H9 (cell line): ENCODE measurements at regions not wholly inside any gene's neighbourhood (a gene's known extent, or its start where the extent isn't known, plus 50 kb on each side); places are given as distances from the start of the nearest gene placed in this dataset.

Experiments
- DNase-seq: peaks from one replicate; pipeline ENCODE4 v3.0.0-alpha.2; 2017
- H2AFZ ChIP-seq: one replicate; pipeline ENCODE4 v1.6.1; 2013; ENCODE audit warnings: mild to moderate bottlenecking, low read length, control low read depth, moderate library complexity
- H2AK5ac ChIP-seq: 2 replicates; pipeline ENCODE4 v1.6.1; 2013; ENCODE audit warnings: low read length, control low read depth, mixed read lengths; ENCODE audit not compliant: insufficient read length
- H2BK120ac ChIP-seq: one replicate; pipeline ENCODE4 v1.6.1; 2013; ENCODE audit warnings: low read depth, mild to moderate bottlenecking, low read length, control low read depth, inconsistent platforms; ENCODE audit not compliant: poor library complexity, severe bottlenecking
- H2BK12ac ChIP-seq: 2 replicates; pipeline ENCODE4 v1.6.1; 2013; ENCODE audit warnings: low read length, control low read depth, mixed read lengths, low read depth; ENCODE audit not compliant: insufficient read length
- H2BK15ac ChIP-seq: 2 replicates; pipeline ENCODE4 v1.6.1; 2013; ENCODE audit warnings: low read depth, low read length, control low read depth
- H2BK20ac ChIP-seq: one replicate; pipeline ENCODE4 v1.6.1; 2013; ENCODE audit warnings: low read depth, mild to moderate bottlenecking, low read length, control low read depth, inconsistent platforms; ENCODE audit not compliant: poor library complexity, severe bottlenecking
- H2BK5ac ChIP-seq: 2 replicates; pipeline ENCODE4 v1.6.1; 2013; ENCODE audit warnings: low read length, control low read depth, mixed read lengths; ENCODE audit not compliant: insufficient read length
- H3K14ac ChIP-seq: 2 replicates; pipeline ENCODE4 v1.6.1; 2013; ENCODE audit warnings: low read length, control low read depth; ENCODE audit not compliant: insufficient read depth
- H3K18ac ChIP-seq: 2 replicates; pipeline ENCODE4 v1.6.1; 2013; ENCODE audit warnings: low read depth, mild to moderate bottlenecking, mixed read lengths, low read length, control low read depth; ENCODE audit not compliant: insufficient read length
- H3K23ac ChIP-seq: 2 replicates; pipeline ENCODE4 v1.6.1; 2013; ENCODE audit warnings: low read length, control low read depth, mixed read lengths, low read depth; ENCODE audit not compliant: insufficient read length
- H3K23me2 ChIP-seq: 2 replicates; pipeline ENCODE4 v1.6.1; 2013; ENCODE audit warnings: low read depth, mild to moderate bottlenecking, mixed read lengths, low read length, control low read depth; ENCODE audit not compliant: insufficient read length, poor library complexity, severe bottlenecking
- H3K27ac ChIP-seq: 2 replicates; pipeline ENCODE4 v1.5.1; 2013; ENCODE audit warnings: low read length, control low read depth, mixed read lengths, low read depth; ENCODE audit not compliant: insufficient read length
- H3K27me3 ChIP-seq: 2 replicates; pipeline ENCODE4 v1.6.1; 2013; ENCODE audit warnings: low read length, control low read depth, inconsistent platforms; ENCODE audit not compliant: insufficient read depth
- H3K4ac ChIP-seq: 2 replicates; pipeline ENCODE4 v1.6.1; 2013; ENCODE audit warnings: low read depth, mild to moderate bottlenecking, control low read depth, inconsistent platforms, low read length, moderate library complexity
- H3K4me1 ChIP-seq: 2 replicates; pipeline ENCODE4 v1.6.1; 2013; ENCODE audit warnings: low read length, control low read depth, inconsistent platforms; ENCODE audit not compliant: insufficient read depth
- H3K4me2 ChIP-seq: 2 replicates; pipeline ENCODE4 v1.6.1; 2013; ENCODE audit warnings: low read length, control low read depth, mixed read lengths; ENCODE audit not compliant: insufficient read length, insufficient read depth
- H3K56ac ChIP-seq: 2 replicates; pipeline ENCODE4 v1.6.1; 2013; ENCODE audit warnings: low read depth, mild to moderate bottlenecking, mixed read lengths, low read length, control low read depth; ENCODE audit not compliant: insufficient read length
- H3K79me1 ChIP-seq: 2 replicates; pipeline ENCODE4 v1.6.1; 2013; ENCODE audit warnings: low read depth, mild to moderate bottlenecking, moderate library complexity, low read length, control low read depth, inconsistent platforms; ENCODE audit not compliant: insufficient read depth, poor library complexity, severe bottlenecking
- H3K79me2 ChIP-seq: 2 replicates; pipeline ENCODE4 v1.6.1; 2013; ENCODE audit warnings: low read length, control low read depth, inconsistent platforms; ENCODE audit not compliant: insufficient read depth
- H3K9ac ChIP-seq: 2 replicates; pipeline ENCODE4 v1.6.1; 2013; ENCODE audit warnings: low read length, control low read depth, mixed read lengths; ENCODE audit not compliant: insufficient read length; ENCODE audit errors: extremely low read depth
- H3K9me3 ChIP-seq: one replicate; pipeline ENCODE4 v1.6.1; 2013; ENCODE audit warnings: low read depth, low read length, inconsistent platforms; ENCODE audit not compliant: control insufficient read depth
- H3T11ph ChIP-seq: one replicate; pipeline ENCODE4 v1.6.1; 2013; ENCODE audit warnings: mild to moderate bottlenecking, low read length, control low read depth, inconsistent platforms
- H4K20me1 ChIP-seq: one replicate; pipeline ENCODE4 v1.6.1; 2013; ENCODE audit not compliant: control insufficient read depth, insufficient read length, insufficient read depth
- H4K5ac ChIP-seq: 2 replicates; pipeline ENCODE4 v1.6.1; 2013; ENCODE audit warnings: low read depth, mild to moderate bottlenecking, mixed read lengths, low read length, control low read depth; ENCODE audit not compliant: insufficient read length
- H4K8ac ChIP-seq: replicated peaks from 2 replicates; pipeline ENCODE4 v1.6.1; 2013; ENCODE audit warnings: low read length, control low read depth, mixed read lengths, low read depth; ENCODE audit not compliant: insufficient read length
- H4K91ac ChIP-seq: 2 replicates; pipeline ENCODE4 v1.6.1; 2013; ENCODE audit warnings: low read depth, mild to moderate bottlenecking, moderate library complexity, mixed read lengths, low read length, control low read depth; ENCODE audit not compliant: insufficient read length
- H3K27ac Mint-ChIP-seq, 3 experiments: 2 replicates in 2 of 3; 3 replicates in 1 of 3; pipeline ENCODE4 v1.8.0; 2020 to 2021; ENCODE audit warnings: mixed read lengths in 3 of 3, mild to moderate bottlenecking in 1 of 3, moderate library complexity in 1 of 3
- H3K27me3 Mint-ChIP-seq: 2 replicates; pipeline ENCODE4 v1.8.0; 2021; ENCODE audit warnings: low read depth, mild to moderate bottlenecking, moderate library complexity, mixed read lengths
- H3K36me3 Mint-ChIP-seq, 3 experiments: 2 replicates in 2 of 3; 3 replicates in 1 of 3; pipeline ENCODE4 v1.8.0; 2020 to 2021; ENCODE audit warnings: low read depth in 3 of 3, mixed read lengths in 3 of 3; ENCODE audit not compliant: insufficient read depth in 1 of 3
- H3K4me1 Mint-ChIP-seq, 2 experiments: 2 replicates each; pipeline ENCODE4 v1.8.0; 2020; ENCODE audit warnings: mixed read lengths in 2 of 2
- H3K4me3 Mint-ChIP-seq, 2 experiments: 2 replicates in 1 of 2; 3 replicates in 1 of 2; pipeline ENCODE4 v1.8.0; 2020 to 2021; ENCODE audit warnings: mild to moderate bottlenecking in 2 of 2, mixed read lengths in 2 of 2, moderate library complexity in 1 of 2
- H3K9me3 Mint-ChIP-seq, 2 experiments: 2 replicates in 1 of 2; 3 replicates in 1 of 2; pipeline ENCODE4 v1.8.0; 2020; ENCODE audit warnings: mild to moderate bottlenecking in 2 of 2, mixed read lengths in 2 of 2, moderate library complexity in 1 of 2
- CTCF ChIP-seq: fragments of 200-600 bp; sonication (generic); conservative IDR thresholded peaks from 3 replicates; pipeline ENCODE4 v1.8.0; 2021; ENCODE audit warnings: antibody characterized with exemption, mild to moderate bottlenecking
- WGBS: extraction: QIAGEN DNeasy Blood & Tissue Kit; methylation state at CpG from one replicate; pipeline ENCODE4 v1.1.7; 2013; ENCODE audit warnings: missing lambda C conversion rate, low lambda C conversion rate, mixed read lengths; ENCODE audit not compliant: insufficient read length; ENCODE audit errors: extremely low coverage; 5-methylcytosine and 5-hydroxymethylcytosine counted together

- Histone ChIP-seq H4K5ac (no peak overlapping the region), H3T11ph (no peak overlapping the region), H3K18ac (no peak overlapping the region), H2BK120ac (no peak overlapping the region), H3K4me1 (no peaks in the 10 kb centered on the region; the same call in 1 of the 2 replicates), H3K79me1 (no peaks in the 10 kb centered on the region), H3K4me2 (no peak overlapping the region), H4K20me1 (no peaks in the 10 kb centered on the region), H3K23me2 (no peaks in the 10 kb centered on the region), H2BK5ac (no peak overlapping the region), H3K14ac (no peak overlapping the region), H2BK20ac (no peak overlapping the region), H3K56ac (no peak overlapping the region), H3K23ac (no peak overlapping the region), H3K9ac (no peak overlapping the region), H3K27me3 (no peaks in the 10 kb centered on the region), H4K8ac (no peak overlapping the region), H3K79me2 (no peaks in the 10 kb centered on the region), H3K9me3 (no peaks in the 10 kb centered on the region), H2AK5ac (no peak overlapping the region), H3K4ac (no peak overlapping the region), H2AFZ (no peak overlapping the region), H2BK12ac (no peak overlapping the region), H3K27ac (no peak overlapping the region), H2BK15ac (no peak overlapping the region), H4K91ac (no peak overlapping the region)
- Mint-ChIP-seq H3K36me3 (no peaks in the 10 kb centered on the region), H3K9me3 (no peaks in the 10 kb centered on the region; a peak in 1 of 5 replicates), H3K27me3 (no peaks in the 10 kb centered on the region), H3K27ac (no peak overlapping the region), H3K4me3 (no peak overlapping the region), H3K4me1 (no peaks in the 10 kb centered on the region)
- no CpG with 5 or more reads among the region's 2 CpGs for WGBS
- DNase-seq: no peak
- no peak for TF ChIP-seq CTCF
These were observed 492.4 kb upstream of the STEAP1 start for GRCh38 chr7:89661876-89662275.
